Mucosa of descending colon (tissue), 3 donors: ENCODE measurements at regions not wholly inside any gene's neighbourhood (a gene's known extent, or its start where the extent isn't known, plus 50 kb on each side); places are given as distances from the start of the nearest gene placed in this dataset.
"Not testable (repeated sequence)": the region's sequence is repeated elsewhere in the genome, so short reads cannot be mapped to it uniquely, and the experiment has no call there.

Source experiments
- ATAC-seq: fragments of 200-7000 bp; cut with Tn5 transposase; one replicate; pipeline ENCODE4 v1.9.1; 2020; ENCODE audit warnings: mild to moderate bottlenecking, moderate library complexity
- DNase-seq, 3 donors: peaks; one replicate each; pipeline ENCODE4 v3.0.0-alpha.2; 2020
- H3K36me3 ChIP-seq: fragments of 200-600 bp; one replicate; pipeline ENCODE4 v1.8.0; 2021; ENCODE audit warnings: low read depth, mild to moderate bottlenecking
- H3K4me1 ChIP-seq: fragments of 200-600 bp; one replicate; pipeline ENCODE4 v1.8.0; 2021; ENCODE audit warnings: low read depth, mild to moderate bottlenecking
- H3K4me3 ChIP-seq: fragments of 200-600 bp; one replicate; pipeline ENCODE4 v1.8.0; 2021; ENCODE audit warnings: mild to moderate bottlenecking
- H3K9me3 ChIP-seq: fragments of 200-600 bp; one replicate; pipeline ENCODE4 v1.8.0; 2021; ENCODE audit warnings: mild to moderate bottlenecking
- intact Hi-C, 2 donors: fragments of 100-400 bp; cut with DNase I in 1 of 2; cut with micrococcal nuclease in 1 of 2; formaldehyde crosslinking; loops; one replicate each; pipeline versions ENCODE4 v1.11.0 to v1.11.1; 2022; cut with DNase I, micrococcal nuclease
- TF ChIP-seq, protein P1 (sequence below): fragments of 200-600 bp; IDR thresholded peaks from one replicate; pipeline ENCODE4 v1.8.0; 2022; ENCODE audit warnings: antibody characterized with exemption, mild to moderate bottlenecking
- donor health status: DM: no; HTN: no; CAD: no; lungs with moderate emphysema.
- donor health status: DM: no; HTN: no; CAD: no.
- donor health status: DM: no; HTN: yes; CAD: no.

DNA sequence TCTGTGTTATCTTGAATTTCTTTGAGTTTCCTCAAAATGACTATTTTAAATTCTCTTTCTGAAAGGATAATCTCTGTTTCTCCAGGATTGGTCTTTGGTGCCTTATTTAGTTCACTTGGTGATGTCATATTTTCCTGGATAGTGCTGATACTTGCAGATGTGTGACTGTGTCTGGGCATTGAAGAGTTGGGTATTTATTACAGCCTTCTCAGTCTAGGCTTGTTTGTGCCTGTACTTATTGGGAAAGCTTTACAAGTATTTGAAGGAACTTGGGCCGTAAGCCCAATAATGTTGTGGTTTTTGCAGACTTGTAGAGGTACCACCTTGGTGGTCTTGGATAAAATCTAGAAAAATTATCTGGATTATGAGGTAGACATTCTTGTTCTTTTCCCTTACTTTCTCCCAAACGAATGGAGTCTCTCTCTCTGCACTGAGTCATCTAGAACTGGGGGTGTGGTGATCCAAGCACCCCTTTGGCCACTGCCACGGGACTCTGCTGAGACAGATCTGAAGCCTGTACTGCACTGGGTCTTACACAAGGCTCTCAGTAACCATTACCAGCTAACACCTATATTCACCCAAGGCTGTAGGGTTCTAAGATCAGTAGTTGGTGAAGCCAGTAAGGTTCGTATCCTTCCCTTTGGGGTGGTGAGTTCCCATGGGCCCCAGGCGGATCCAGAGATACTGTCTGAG, 703.7 kb upstream of the MGAT4C start:
- Histone ChIP-seq H3K36me3 (no peaks in the 10 kb centered on the region), H3K9me3 (no peaks in the 10 kb centered on the region), H3K4me3 (no peak overlapping the region), H3K4me1 (no peaks in the 10 kb centered on the region)
- no peak for ATAC-seq
- no peak for DNase-seq
- intact Hi-C loops, result no loop called here
- TF ChIP-seq, protein P1, sequence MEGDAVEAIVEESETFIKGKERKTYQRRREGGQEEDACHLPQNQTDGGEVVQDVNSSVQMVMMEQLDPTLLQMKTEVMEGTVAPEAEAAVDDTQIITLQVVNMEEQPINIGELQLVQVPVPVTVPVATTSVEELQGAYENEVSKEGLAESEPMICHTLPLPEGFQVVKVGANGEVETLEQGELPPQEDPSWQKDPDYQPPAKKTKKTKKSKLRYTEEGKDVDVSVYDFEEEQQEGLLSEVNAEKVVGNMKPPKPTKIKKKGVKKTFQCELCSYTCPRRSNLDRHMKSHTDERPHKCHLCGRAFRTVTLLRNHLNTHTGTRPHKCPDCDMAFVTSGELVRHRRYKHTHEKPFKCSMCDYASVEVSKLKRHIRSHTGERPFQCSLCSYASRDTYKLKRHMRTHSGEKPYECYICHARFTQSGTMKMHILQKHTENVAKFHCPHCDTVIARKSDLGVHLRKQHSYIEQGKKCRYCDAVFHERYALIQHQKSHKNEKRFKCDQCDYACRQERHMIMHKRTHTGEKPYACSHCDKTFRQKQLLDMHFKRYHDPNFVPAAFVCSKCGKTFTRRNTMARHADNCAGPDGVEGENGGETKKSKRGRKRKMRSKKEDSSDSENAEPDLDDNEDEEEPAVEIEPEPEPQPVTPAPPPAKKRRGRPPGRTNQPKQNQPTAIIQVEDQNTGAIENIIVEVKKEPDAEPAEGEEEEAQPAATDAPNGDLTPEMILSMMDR, result no peak

DNA sequence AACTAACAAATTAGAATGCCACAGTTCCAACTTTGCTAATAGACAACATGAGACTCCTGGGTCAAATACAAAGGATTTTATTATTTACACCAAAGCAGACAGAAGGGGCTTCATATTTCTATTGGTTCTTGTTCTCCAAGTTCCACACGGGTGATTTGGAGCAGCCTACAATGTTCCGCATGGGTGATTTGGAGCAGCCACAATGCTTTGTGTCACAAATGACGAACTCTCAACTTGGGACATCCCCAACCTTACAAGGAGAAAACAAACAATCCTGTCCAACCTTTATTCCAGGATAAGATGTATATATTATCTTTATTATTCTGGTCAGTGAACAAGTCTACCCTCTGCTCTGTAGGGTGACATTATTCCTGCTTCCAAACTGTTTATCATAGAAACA, 694.3 kb upstream of the MGAT4C start:
- intact Hi-C loops, result no loop called here
- Histone ChIP-seq H3K36me3 (no peaks in the 10 kb centered on the region), H3K4me1 (no peaks in the 10 kb centered on the region), H3K4me3 (no peak overlapping the region), H3K9me3 (no peaks in the 10 kb centered on the region)
- no peak for DNase-seq
- no peak for ATAC-seq
- TF ChIP-seq, protein P1, result no peak

DNA sequence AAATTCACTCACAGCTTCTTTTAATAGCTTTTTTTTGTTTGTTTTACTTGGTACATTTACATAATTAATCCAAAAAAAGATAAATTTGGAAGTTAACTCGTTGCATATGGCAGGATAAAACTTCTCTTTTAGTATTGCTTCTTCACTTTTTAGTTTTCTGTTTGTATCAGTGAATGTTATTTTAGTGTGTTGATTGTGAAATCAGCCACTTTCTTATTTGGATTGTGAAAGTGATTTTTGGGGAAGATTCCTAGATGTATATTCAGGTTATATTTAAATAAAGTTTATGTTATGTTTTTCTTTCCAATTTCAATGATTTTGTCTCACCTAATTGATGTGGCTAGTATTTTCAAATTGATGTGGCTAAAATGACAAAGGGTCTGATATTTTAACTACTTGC, 693.9 kb upstream of the MGAT4C start:
- Histone ChIP-seq H3K4me1 (no peaks in the 10 kb centered on the region), H3K9me3 (no peaks in the 10 kb centered on the region), H3K4me3 (no peak overlapping the region), H3K36me3 (no peaks in the 10 kb centered on the region)
- no peak for ATAC-seq
- intact Hi-C loops, result no loop called here
- TF ChIP-seq, protein P1, result no peak
- no peak for DNase-seq

DNA sequence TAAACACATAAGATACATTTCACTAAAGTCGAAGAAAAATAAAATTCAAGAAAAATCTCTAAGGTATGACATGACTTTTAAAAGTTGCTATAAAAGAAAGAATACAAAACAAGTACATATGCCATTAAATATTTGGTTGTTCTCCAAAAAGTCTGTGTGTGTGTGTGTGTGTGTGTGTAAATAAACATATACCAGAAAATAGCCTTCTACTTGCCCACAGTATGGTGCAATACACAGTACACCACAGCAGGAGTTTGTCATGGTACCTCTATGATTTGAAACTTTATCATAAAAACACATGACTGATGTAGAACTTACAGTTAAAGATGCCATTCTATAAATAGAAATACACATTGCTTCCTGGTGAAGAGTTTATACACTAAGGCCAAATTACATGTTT, 692.7 kb upstream of the MGAT4C start:
- no peak for ATAC-seq
- H3K9me3 ChIP-seq, result no peaks in the 10 kb centered on the region
- no peak for DNase-seq
- TF ChIP-seq, protein P1, result no peak
- intact Hi-C loops, result no loop called here
- no peaks in the 10 kb centered on the region for H3K4me1 ChIP-seq
- no peaks in the 10 kb centered on the region for H3K36me3 ChIP-seq
- H3K4me3 ChIP-seq, result no peak overlapping the region

DNA sequence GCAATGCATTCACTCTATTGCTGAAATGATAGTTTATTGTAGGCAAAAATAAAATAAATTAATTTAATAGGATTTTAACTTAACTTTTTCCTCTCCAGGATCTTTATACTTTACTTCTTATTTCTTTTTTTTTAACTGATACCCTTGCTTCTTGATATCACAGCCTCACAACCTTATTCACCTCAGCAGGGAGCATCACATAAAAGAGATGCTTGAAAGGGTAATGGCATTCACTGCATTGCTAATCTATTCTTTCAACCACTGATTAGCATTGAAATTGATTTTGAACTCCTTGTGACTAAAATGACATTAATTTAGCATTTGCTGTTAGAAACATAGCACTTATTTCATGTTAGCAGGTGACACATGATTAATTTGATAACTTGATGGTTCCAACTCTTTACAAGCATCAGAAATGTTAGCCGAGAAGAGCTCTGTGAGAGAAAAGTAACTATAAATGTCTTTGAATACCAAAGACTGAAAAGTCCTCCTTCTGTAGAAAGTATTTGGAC, 689.5 kb upstream of the MGAT4C start:
- Histone ChIP-seq H3K9me3 (no peaks in the 10 kb centered on the region), H3K36me3 (no peaks in the 10 kb centered on the region), H3K4me1 (no peaks in the 10 kb centered on the region), H3K4me3 (no peak overlapping the region)
- TF ChIP-seq, protein P1, result no peak
- intact Hi-C loops, result no loop called here
- ATAC-seq (no peak), DNase-seq (no peak)

DNA sequence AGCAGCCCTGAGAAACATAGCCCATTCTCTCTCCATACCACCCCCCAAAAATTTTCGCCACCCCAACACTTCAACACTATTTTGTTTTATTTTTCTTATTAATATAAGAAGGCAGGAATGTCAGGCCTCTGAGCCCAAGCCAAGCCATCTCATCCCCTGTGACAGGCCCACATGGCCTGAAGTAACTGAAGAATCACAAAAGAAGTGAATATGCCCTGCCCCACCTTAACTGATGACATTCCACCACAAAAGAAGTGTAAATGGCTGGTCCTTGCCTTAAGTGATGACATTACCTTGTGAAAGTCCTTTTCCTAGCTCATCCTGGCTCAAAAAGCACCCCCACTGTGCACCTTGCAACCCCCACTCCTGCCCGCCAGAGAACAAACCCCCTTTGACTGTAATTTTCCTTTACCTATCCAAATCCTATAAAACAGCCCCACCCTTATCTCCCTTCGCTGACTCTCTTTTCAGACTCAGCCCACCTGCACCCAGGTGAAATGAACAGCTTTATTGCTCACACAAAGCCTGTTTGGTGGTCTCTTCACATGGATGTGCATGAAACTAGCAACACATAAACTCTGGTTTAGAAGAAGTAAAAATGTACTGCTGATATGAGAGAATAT, 688.1 kb upstream of the MGAT4C start:
- H3K4me1 ChIP-seq, ATAC-seq, DNase-seq, H3K4me3 ChIP-seq, H3K36me3 ChIP-seq, intact Hi-C loops, H3K9me3 ChIP-seq: not testable (repeated sequence)
